HUES64 (cell line): ENCODE measurements at regions not wholly inside any gene's neighbourhood (a gene's known extent, or its start where the extent isn't known, plus 50 kb on each side); places are given as distances from the start of the nearest gene placed in this dataset.

Source experiments
- H3K27ac ChIP-seq: 2 replicates; pipeline ENCODE4 v1.7.0; 2013; ENCODE audit warnings: low read depth, low read length, inconsistent platforms
- H3K27me3 ChIP-seq: 2 replicates; pipeline ENCODE4 v1.6.1; 2013; ENCODE audit warnings: mild to moderate bottlenecking, low read length; ENCODE audit not compliant: insufficient read depth
- H3K36me3 ChIP-seq: 2 replicates; pipeline ENCODE4 v1.6.1; 2013; ENCODE audit warnings: mild to moderate bottlenecking, low read length; ENCODE audit not compliant: insufficient read depth
- H3K4me1 ChIP-seq: 2 replicates; pipeline ENCODE4 v1.6.1; 2013; ENCODE audit warnings: mild to moderate bottlenecking, low read length, moderate library complexity; ENCODE audit not compliant: insufficient read depth
- H3K4me3 ChIP-seq: 2 replicates; pipeline ENCODE4 v1.5.1; 2013; ENCODE audit warnings: mild to moderate bottlenecking, low read length, moderate library complexity
- H3K9ac ChIP-seq: 2 replicates; pipeline ENCODE4 v1.6.1; 2013; ENCODE audit warnings: mild to moderate bottlenecking, low read depth, low read length
- H3K9me3 ChIP-seq: 2 replicates; pipeline ENCODE4 v1.6.1; 2013; ENCODE audit warnings: low read depth, low read length; ENCODE audit not compliant: insufficient read depth
- WGBS: fragments of 150-250, 120-280 bp; methylation state at CpG from one replicate; pipeline ENCODE4 v1.1.7; 2013; ENCODE audit warnings: missing lambda C conversion rate; 5-methylcytosine and 5-hydroxymethylcytosine counted together

DNA sequence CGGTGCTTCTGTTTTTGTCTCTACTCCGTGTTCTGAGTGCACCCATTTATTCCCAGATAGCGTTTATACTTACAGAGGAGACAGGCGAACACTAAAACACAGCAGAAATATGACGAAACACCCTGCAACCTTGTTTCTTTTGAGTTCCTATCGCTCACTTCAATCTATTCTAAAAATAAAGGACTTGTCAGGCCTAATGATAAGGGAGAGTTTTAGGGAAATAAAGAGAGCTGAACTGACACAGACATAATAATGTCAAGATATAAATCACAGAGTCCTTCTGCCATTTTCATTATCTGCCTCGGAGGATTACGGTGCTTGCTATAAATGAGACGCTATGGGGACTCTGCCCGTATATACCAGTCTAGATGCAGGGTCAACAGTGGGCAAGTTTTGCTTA is 659.7 kb upstream of the SALL3 start:
- Histone ChIP-seq H3K36me3 (no peaks in the 10 kb centered on the region), H3K4me1 (no peaks in the 10 kb centered on the region), H3K27ac (no peak overlapping the region), H3K27me3 (no peaks in the 10 kb centered on the region), H3K9me3 (no peaks in the 10 kb centered on the region), H3K4me3 (no peak overlapping the region), H3K9ac (no peak overlapping the region)
- 94% methylated on average over 10 of the region's 10 CpGs for WGBS

DNA sequence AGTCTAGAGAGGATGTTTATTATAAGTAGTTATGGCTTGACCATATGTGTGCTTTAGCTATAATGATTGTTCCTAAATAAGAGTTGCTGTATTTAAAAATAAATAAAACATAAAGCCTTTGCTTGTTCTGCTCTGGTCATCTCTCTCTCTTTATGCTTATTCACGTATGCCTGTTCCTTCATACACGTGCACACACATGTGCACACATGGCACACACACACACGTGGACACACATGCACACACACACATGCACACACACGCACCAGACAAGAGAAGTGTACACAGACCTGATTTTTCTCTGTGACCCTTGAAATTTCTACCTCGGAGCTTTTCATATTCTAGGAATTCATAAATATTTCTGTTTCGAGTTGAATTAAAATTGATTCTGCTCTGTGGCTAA is 658.2 kb upstream of the SALL3 start:
- Histone ChIP-seq H3K4me3 (no peak overlapping the region), H3K9me3 (no peaks in the 10 kb centered on the region), H3K36me3 (no peaks in the 10 kb centered on the region), H3K27me3 (no peaks in the 10 kb centered on the region), H3K9ac (no peak overlapping the region), H3K4me1 (no peaks in the 10 kb centered on the region), H3K27ac (no peak overlapping the region)
- 96% methylated on average over 6 of the region's 6 CpGs for WGBS

DNA sequence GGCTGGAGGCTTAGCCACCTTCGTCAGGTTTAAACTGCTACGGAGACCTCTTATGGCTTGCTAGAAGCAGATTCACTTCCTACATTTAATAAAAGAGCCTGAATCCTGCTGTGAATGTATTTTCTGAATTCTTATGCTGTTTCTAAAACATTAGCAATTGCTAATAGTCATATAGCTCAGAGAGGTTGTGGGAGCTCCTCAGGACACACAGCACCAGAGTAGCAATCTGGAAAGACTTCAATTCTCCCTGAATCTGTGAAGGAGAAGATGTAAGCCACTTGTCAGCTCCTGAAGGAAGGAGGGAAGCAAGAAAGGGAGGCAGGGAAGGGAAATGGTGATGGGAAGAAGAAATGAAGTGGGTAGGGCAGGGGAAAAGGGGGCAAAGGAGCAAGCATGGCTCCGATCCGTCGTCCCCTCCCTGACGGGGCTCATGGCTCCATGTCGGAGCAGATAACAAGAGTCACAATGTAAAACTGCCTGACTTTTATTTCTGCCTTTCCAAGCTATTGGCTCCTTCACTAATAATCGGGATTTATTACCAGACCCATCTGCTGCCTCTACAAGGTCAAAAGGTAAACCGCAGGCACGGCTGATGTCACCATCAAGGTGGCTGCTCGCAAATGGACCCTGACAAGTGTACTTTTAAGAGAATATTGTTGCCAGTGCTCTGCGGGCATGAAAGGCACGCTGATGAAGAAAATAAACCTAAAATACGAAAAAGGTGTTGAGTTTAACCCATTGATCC is 656.0 kb upstream of the SALL3 start:
- Histone ChIP-seq H3K27ac (no peak overlapping the region), H3K9ac (no peak overlapping the region), H3K9me3 (no peaks in the 10 kb centered on the region), H3K4me3 (no peak overlapping the region), H3K4me1 (no peaks in the 10 kb centered on the region), H3K36me3 (no peaks in the 10 kb centered on the region), H3K27me3 (no peaks in the 10 kb centered on the region)
- 90% methylated on average over 14 of the region's 14 CpGs for WGBS

DNA sequence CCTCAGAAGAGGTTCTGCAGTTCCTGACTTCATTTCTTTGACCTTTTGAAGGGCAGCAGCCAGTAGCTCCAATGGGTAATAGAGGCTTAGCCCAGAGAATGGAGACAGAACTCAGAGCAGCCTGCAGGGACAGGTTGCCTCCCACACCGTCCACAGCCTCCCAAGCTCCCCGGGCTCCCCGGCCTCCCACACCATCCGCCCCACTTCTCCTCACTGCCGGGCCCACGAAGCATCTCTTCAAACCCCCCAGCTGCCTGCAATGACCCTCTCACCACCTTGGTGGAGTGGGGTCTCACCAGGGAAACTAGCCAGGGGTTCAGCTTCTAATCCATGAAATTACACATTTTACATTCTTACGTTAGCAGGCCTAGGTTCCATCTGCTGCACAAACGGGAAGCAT is 652.0 kb upstream of the SALL3 start:
- H3K9ac ChIP-seq = no peak overlapping the region

DNA sequence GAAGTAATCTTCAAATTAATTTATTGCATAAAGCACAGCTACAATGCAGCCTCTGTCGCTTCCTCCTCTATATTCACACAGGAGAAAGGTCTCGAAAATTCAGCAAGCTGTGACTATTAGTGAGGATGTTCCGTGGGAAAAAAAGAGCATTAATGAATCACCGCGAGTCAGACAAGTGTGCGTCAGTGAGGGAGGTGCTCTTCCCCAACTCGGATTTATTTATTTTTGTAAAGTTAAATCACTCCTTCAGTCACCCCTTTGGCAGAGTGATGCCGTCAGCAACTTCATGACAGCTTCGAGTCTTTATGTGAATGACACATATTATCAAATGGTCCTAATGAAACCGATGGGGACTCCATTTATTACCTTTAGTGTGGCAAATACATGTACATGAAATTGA is 648.9 kb upstream of the SALL3 start:
- no peaks in the 10 kb centered on the region for H3K9me3 ChIP-seq
- no peaks in the 10 kb centered on the region for H3K27me3 ChIP-seq
- no peak overlapping the region for H3K9ac ChIP-seq
- H3K4me1 ChIP-seq = no peaks in the 10 kb centered on the region
- no peak overlapping the region for H3K27ac ChIP-seq
- H3K36me3 ChIP-seq = no peaks in the 10 kb centered on the region
- no peak overlapping the region for H3K4me3 ChIP-seq
- 92% methylated on average over 8 of the region's 10 CpGs for WGBS

More for the DNA sequence above, 652.0 kb upstream of the SALL3 start:
- Histone ChIP-seq H3K4me1 (no peaks in the 10 kb centered on the region), H3K4me3 (no peak overlapping the region), H3K36me3 (no peaks in the 10 kb centered on the region), H3K9me3 (no peaks in the 10 kb centered on the region), H3K27ac (no peak overlapping the region), H3K27me3 (no peaks in the 10 kb centered on the region)
- 96% methylated on average over 8 of the region's 8 CpGs for WGBS

DNA sequence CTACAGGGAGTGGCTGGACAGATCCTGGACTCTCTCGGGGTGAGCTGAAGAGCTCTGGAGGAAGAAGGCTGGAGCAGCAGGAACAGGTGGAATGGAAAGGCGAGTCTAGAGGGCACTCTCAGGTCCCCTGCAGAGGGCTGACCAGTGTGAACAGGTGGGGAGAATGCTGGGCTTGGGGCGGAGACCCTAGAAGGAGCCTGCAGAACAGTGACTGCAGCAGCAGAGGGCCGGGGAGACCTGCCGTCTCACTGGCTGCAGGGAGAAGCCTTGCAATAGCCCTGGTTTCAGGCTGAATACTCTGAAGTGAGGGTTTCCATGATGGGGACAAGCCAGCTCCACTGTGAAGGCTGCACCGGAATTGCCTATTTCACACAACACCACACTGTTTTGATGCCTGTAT is 626.7 kb upstream of the SALL3 start:
- no peaks in the 10 kb centered on the region for H3K36me3 ChIP-seq
- H3K9ac ChIP-seq = no peak overlapping the region
- no peak overlapping the region for H3K27ac ChIP-seq
- H3K4me3 ChIP-seq = no peak overlapping the region
- 73% methylated on average over 5 of the region's 6 CpGs for WGBS
- H3K4me1 ChIP-seq = peaks cover 5% of the 10 kb centered on the region; the same call in 1 of the 2 replicates
- H3K9me3 ChIP-seq = no peaks in the 10 kb centered on the region
- no peaks in the 10 kb centered on the region for H3K27me3 ChIP-seq

DNA sequence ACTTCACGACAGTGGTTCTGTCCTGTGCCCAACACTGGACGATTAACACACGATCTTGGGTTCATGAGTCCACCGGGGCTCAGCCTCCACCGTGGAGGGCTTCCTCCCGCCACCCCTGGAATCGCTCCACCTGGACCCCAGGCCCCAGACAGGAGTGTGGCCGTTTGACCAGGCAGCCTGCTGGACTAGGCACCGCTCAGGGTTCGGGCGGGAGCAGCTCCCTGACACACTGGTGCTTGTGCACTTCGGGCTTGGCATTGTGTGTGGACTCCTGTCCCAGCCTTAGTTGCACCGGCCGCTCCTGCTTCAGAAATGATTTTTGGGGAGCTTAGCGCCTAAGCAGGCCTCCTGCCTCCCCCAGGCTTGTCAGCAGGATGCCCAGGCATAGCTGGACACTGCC is 617.4 kb upstream of the SALL3 start:
- H3K4me3 ChIP-seq = no peak overlapping the region
- no peak overlapping the region for H3K27ac ChIP-seq
- no peaks in the 10 kb centered on the region for H3K9me3 ChIP-seq
- 96% methylated on average over 15 of the region's 15 CpGs for WGBS
- no peaks in the 10 kb centered on the region for H3K27me3 ChIP-seq
- no peaks in the 10 kb centered on the region for H3K36me3 ChIP-seq
- no peaks in the 10 kb centered on the region for H3K4me1 ChIP-seq
- no peak overlapping the region for H3K9ac ChIP-seq

DNA sequence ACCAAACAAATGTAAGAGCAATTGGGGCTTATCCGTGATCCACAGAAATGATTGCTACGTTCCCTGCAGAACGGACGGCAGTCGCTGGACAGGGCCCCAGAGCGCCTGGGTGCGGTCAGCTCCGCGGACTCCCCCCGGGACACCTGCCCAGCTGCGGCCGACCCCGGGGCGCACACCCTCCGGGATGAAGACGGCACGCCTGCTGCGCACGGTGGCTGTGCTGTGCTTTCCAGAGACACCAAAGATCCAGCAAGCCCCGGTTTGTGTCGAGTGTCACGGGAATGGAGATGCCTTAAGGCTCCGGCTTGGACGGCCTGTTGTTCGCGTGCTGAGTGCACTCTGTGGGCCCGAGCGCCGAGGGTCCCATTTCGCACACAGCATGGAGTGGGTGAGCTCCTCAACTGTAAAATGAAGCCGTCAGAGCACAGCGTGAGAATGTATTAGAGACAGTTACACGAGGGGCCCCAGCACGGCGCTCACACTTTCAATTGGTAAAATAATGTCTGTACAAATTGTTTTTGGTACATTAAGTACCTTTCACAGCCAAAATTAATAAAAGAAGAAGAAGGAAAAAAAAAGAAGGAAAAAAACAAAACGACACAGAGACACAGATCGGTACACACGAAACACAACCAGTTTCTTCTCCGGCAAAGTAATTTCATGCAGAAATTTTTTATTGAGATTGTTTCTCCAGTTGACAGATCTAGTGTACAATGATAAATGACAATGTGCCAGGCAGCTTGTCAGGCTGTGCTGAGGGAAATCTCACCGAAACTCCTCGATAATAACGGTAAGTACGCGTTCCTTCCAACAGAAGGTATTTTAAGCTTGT is 615.8 kb upstream of the SALL3 start:
- H3K4me3 ChIP-seq = no peak overlapping the region
- no peak overlapping the region for H3K9ac ChIP-seq
- no peaks in the 10 kb centered on the region for H3K4me1 ChIP-seq
- 97% methylated on average over 44 of the region's 44 CpGs for WGBS
- no peak overlapping the region for H3K27ac ChIP-seq
- no peaks in the 10 kb centered on the region for H3K9me3 ChIP-seq
- no peaks in the 10 kb centered on the region for H3K27me3 ChIP-seq
- H3K36me3 ChIP-seq = no peaks in the 10 kb centered on the region

DNA sequence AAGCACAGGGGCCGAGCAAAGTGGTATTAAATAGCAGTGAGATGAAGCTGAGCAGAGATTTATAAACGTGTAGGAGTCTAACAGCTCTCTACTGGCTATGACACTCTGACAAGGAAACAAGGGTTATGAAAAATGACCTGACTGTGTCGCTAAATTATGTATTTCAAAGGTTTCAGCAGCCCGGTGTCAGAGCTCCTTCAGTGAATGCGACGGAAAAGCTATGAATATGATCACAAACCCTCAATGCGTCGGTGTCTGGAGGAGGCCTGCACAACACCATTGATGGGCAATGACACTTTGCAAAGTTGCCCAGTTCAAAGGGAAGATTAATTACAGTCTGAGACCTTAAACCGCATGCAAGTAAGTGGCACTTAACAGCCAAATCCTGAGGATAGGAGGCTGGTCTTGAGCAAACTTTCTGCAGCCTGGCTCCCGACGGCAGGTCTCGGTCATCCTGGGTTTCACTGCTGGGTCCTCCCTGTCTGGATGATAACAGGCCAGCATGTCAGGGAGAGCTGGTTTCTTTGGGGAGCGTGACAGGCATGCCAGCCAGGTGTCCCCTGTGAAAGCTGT is 615.1 kb upstream of the SALL3 start:
- H3K27me3 ChIP-seq = no peaks in the 10 kb centered on the region
- 95% methylated on average over 13 of the region's 13 CpGs for WGBS
- no peak overlapping the region for H3K9ac ChIP-seq
- H3K36me3 ChIP-seq = no peaks in the 10 kb centered on the region
- H3K27ac ChIP-seq = no peak overlapping the region
- H3K4me1 ChIP-seq = no peaks in the 10 kb centered on the region
- no peaks in the 10 kb centered on the region for H3K9me3 ChIP-seq
- no peak overlapping the region for H3K4me3 ChIP-seq

DNA sequence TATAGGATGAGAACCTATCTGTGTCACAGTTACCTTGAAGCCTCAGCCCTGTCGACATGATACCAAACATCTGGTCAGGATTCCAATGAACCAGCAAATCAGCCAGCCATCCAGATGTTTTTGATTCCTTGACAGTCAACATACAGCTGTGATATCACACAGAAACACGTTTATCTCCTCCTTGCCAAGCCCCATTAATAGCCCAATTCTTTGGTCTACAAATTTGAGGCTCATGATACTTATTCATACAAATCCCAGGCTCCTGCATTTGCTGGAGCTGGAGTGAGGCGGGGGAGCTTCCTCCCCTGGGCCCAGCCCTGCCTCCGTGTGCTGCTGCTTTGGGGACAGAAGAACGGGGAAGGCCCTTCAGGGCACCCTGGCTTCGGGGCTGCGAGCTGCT is 611.6 kb upstream of the SALL3 start:
- H3K4me1 ChIP-seq = no peaks in the 10 kb centered on the region
- no peak overlapping the region for H3K4me3 ChIP-seq
- no peak overlapping the region for H3K9ac ChIP-seq
- no peaks in the 10 kb centered on the region for H3K36me3 ChIP-seq
- no peaks in the 10 kb centered on the region for H3K27me3 ChIP-seq
- H3K27ac ChIP-seq = no peak overlapping the region
- H3K9me3 ChIP-seq = no peaks in the 10 kb centered on the region
- WGBS = 89% methylated on average over 7 of the region's 7 CpGs

DNA sequence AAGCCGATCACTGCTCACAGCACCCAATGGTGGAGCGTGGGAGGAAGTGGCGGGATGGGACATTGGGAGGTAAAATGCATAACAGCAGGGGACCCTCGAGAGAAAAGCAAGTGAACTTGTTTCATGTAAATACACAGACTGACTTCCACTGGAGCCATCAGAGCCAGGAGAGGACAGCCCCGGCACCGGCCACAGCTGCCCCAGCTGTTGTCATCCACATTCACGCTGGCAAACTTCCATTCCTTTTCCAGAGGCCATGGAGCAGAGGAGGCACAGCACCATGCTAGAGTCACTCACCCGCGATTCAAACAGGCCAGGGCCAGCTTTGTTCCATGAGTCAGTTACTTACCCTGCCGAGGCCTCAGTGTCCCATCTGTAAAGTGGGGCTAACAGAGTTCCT is 610.9 kb upstream of the SALL3 start:
- H3K36me3 ChIP-seq = no peaks in the 10 kb centered on the region
- WGBS = 86% methylated on average over 10 of the region's 10 CpGs
- no peak overlapping the region for H3K4me3 ChIP-seq
- no peak overlapping the region for H3K9ac ChIP-seq
- H3K9me3 ChIP-seq = no peaks in the 10 kb centered on the region
- no peak overlapping the region for H3K27ac ChIP-seq
- H3K4me1 ChIP-seq = no peaks in the 10 kb centered on the region
- H3K27me3 ChIP-seq = no peaks in the 10 kb centered on the region
